ENCODE measurements at regions not wholly inside any gene's neighbourhood (a gene's known extent, or its start where the extent isn't known, plus 50 kb on each side); places are given as distances from the start of the nearest gene placed in this dataset.

- peaks cover 0 to 8% (median 2%) of the 10 kb centered on the region in 3 donors for H3K9me3 ChIP-seq
- TF ChIP-seq, protein P1, sequence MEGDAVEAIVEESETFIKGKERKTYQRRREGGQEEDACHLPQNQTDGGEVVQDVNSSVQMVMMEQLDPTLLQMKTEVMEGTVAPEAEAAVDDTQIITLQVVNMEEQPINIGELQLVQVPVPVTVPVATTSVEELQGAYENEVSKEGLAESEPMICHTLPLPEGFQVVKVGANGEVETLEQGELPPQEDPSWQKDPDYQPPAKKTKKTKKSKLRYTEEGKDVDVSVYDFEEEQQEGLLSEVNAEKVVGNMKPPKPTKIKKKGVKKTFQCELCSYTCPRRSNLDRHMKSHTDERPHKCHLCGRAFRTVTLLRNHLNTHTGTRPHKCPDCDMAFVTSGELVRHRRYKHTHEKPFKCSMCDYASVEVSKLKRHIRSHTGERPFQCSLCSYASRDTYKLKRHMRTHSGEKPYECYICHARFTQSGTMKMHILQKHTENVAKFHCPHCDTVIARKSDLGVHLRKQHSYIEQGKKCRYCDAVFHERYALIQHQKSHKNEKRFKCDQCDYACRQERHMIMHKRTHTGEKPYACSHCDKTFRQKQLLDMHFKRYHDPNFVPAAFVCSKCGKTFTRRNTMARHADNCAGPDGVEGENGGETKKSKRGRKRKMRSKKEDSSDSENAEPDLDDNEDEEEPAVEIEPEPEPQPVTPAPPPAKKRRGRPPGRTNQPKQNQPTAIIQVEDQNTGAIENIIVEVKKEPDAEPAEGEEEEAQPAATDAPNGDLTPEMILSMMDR (IDR thresholded peaks at IDR 0.05) = no peak
- TF ChIP-seq POLR2A (IDR thresholded peaks at IDR 0.05) = no peak
- no peak for TF ChIP-seq EP300 (IDR thresholded peaks at IDR 0.05)
- TF ChIP-seq POLR2AphosphoS5 (IDR thresholded peaks at IDR 0.05) = no peak
- no peak overlapping the region for H3K4me3 ChIP-seq
- 69 to 79% methylated on average over 1 of the region's 1 CpG for WGBS, 2 donors (ENCODE audit: low coverage in 1 of 2)
- H3K4me1 ChIP-seq = no peaks in the 10 kb centered on the region
- H3K27me3 ChIP-seq = no peaks in the 10 kb centered on the region
- H3K27ac ChIP-seq = no peak overlapping the region
- no peaks in the 10 kb centered on the region for H3K36me3 ChIP-seq
- ATAC-seq = no peak
These were observed 443.9 kb upstream of the INTU start for GRCh38 chr4:127188847-127189246.

DNA sequence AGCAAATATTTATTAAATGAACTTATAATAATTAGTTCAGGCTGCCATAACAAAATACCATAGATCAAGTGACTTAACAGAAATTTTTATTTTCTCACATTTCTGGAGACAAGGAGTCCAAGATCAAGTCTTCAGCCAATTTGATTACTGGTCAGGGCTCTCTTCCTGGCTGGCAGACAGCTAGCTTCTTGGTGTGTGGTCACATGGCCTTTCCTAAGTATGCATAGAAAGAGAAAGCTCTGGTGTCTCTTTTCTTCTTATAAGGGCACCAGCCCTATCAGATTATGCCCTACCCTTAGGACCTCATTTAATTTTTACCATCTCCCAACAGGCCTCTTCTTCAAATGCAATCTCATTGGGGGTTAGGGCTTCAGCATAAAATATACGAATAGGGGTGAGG, 438.5 kb upstream of the INTU start:
- TF ChIP-seq POLR2AphosphoS5 (IDR thresholded peaks at IDR 0.05) (no peak), POLR2A (IDR thresholded peaks at IDR 0.05) (no peak), EP300 (IDR thresholded peaks at IDR 0.05) (no peak)
- TF ChIP-seq, protein P1 (IDR thresholded peaks at IDR 0.05) = no peak

DNA sequence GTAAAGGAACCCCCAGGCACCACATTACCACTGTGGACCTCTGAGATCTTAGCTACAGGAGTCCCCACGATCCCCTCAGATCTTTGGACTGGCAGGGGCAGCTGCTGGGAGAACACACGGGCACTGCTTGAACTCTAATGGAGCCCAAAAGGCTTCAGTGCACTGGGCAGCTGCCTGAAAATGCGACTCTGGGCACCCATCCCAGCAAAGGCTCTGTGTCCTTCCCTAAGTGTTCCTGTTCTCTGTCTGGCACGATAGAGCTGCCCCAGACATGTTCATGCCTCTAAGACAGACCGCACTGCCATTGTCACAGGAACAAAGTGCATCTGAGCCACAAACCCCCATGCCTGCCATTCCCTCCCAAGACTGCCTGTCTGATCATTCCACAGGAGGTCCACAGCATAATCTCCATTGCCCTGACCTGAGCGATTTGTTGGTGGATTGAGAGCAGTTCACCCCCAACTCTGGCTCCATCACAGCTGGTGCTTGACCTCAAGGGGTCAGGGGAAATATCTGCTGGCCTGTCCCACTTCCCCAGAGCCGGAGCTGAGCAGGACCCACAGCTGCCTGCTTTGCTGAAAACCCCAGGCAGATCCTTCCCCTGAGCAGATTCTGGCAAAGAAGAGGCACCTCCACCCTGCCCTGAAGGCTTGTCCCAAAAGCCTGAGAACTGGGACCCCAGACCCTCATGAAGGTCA, 436.0 kb upstream of the INTU start:
- H3K36me3 ChIP-seq = no peaks in the 10 kb centered on the region
- H3K4me1 ChIP-seq = no peaks in the 10 kb centered on the region
- ATAC-seq = no peak
- no peaks in the 10 kb centered on the region for H3K27me3 ChIP-seq
- WGBS, 2 donors (ENCODE audit: low coverage in 1 of 2) = 0 to 83% methylated on average over 1 of the region's 7 CpGs
- no peak for TF ChIP-seq POLR2A (IDR thresholded peaks at IDR 0.05)
- no peak for TF ChIP-seq EP300 (IDR thresholded peaks at IDR 0.05)
- no peak for TF ChIP-seq POLR2AphosphoS5 (IDR thresholded peaks at IDR 0.05)
- TF ChIP-seq, protein P1 (IDR thresholded peaks at IDR 0.05) = no peak
- H3K27ac ChIP-seq = no peak overlapping the region
- no peak overlapping the region for H3K4me3 ChIP-seq
- peaks cover 0 to 7% (median 0%) of the 10 kb centered on the region in 3 donors for H3K9me3 ChIP-seq

More for the DNA sequence above, 438.5 kb upstream of the INTU start:
- 67 to 100% methylated on average over 1 of the region's 1 CpG for WGBS, 2 donors (ENCODE audit: low coverage in 1 of 2)
- no peak overlapping the region for H3K4me3 ChIP-seq
- H3K4me1 ChIP-seq = no peaks in the 10 kb centered on the region
- H3K9me3 ChIP-seq = peaks cover 0 to 4% (median 2%) of the 10 kb centered on the region in 3 donors
- no peaks in the 10 kb centered on the region for H3K36me3 ChIP-seq
- no peak for ATAC-seq
- H3K27ac ChIP-seq = no peak overlapping the region
- H3K27me3 ChIP-seq = no peaks in the 10 kb centered on the region

DNA sequence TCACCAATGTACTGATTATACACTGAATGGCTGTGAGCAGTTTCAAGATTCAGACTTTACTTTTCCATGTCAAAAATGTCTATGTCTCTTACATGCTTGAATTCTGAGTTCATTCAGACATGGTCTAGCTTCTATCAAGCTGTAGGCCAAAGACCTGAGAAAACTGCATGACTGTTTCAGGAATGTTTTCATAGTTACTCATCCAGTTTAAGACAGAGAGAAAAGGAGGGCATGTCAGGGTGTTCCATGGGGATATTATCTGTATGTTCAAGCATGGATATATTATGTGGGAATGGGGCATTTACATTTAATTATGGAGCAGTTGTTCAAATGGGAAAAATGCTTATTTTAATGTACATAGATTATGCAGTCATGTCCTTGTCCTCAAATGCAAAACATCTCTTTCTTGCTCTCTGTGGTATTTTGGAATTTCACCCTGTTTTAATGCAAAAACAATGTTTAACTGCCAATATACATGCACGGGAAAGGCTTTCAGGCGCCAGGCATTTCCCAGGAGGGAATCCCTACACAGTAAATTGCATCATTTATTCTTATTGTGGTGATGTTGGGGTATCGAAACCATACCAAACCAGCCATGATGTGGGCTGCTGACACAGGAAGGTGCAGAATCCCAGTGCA, 429.1 kb upstream of the INTU start:
- no peak for ATAC-seq
- no peaks in the 10 kb centered on the region for H3K4me1 ChIP-seq
- H3K36me3 ChIP-seq = no peaks in the 10 kb centered on the region
- TF ChIP-seq, protein P1 (IDR thresholded peaks at IDR 0.05) = no peak
- TF ChIP-seq EP300 (IDR thresholded peaks at IDR 0.05) = no peak
- no peak for TF ChIP-seq POLR2A (IDR thresholded peaks at IDR 0.05)
- no peak for TF ChIP-seq POLR2AphosphoS5 (IDR thresholded peaks at IDR 0.05)
- no peak overlapping the region for H3K27ac ChIP-seq
- no peak overlapping the region for H3K4me3 ChIP-seq
- WGBS, 2 donors (ENCODE audit: low coverage in 1 of 2) = 81 to 89% methylated on average over 3 of the region's 3 CpGs
- H3K9me3 ChIP-seq = peaks cover 0 to 7% (median 0%) of the 10 kb centered on the region in 3 donors
- no peaks in the 10 kb centered on the region for H3K27me3 ChIP-seq

GRCh38 chr4:127204322-127204721, 428.4 kb upstream of the INTU start:
- Histone ChIP-seq H3K27ac (no peak overlapping the region), H3K4me3 (no peak overlapping the region), H3K4me1 (no peaks in the 10 kb centered on the region), H3K27me3 (no peaks in the 10 kb centered on the region), H3K9me3 (peaks cover 0 to 3% (median 0%) of the 10 kb centered on the region in 3 donors), H3K36me3 (no peaks in the 10 kb centered on the region)
- 46 to 52% methylated on average over 2 of the region's 3 CpGs for WGBS, 2 donors (ENCODE audit: low coverage in 1 of 2)
- ATAC-seq = no peak
- no peak for TF ChIP-seq POLR2A (IDR thresholded peaks at IDR 0.05)
- TF ChIP-seq, protein P1 (IDR thresholded peaks at IDR 0.05) = no peak
- TF ChIP-seq POLR2AphosphoS5 (IDR thresholded peaks at IDR 0.05) = no peak
- TF ChIP-seq EP300 (IDR thresholded peaks at IDR 0.05) = no peak
